Hypothalamus (tissue), 51 donors: ENCODE measurements at regions not wholly inside any gene's neighbourhood (a gene's known extent, or its start where the extent isn't known, plus 50 kb on each side); places are given as distances from the start of the nearest gene placed in this dataset.

Source experiments
- DNase-seq, 51 donors: peaks; one replicate each; lab custom pipeline; 2025; lab: John Stamatoyannopoulos, UW

- no peak for DNase-seq
Measured at GRCh38 chr16:11471548-11471947, 115.2 kb downstream of the LITAF start.

GRCh38 chr16:11472410-11472809 is 114.3 kb downstream of the LITAF start:
- DNase-seq: no peak

GRCh38 chr16:11472851-11473250 is 113.9 kb downstream of the LITAF start:
- no peak for DNase-seq

- no peak for DNase-seq
Measured at GRCh38 chr16:11473728-11474127, 113.0 kb downstream of the LITAF start.

- no peak for DNase-seq
Measured at GRCh38 chr16:11474617-11475291, 112.0 kb downstream of the LITAF start.

GRCh38 chr16:11475896-11476630 is 110.7 kb downstream of the LITAF start:
- DNase-seq: no peak

- no peak for DNase-seq
Measured at GRCh38 chr16:11476676-11477075, 110.0 kb downstream of the LITAF start.

- DNase-seq: no peak
Measured at GRCh38 chr16:11478431-11479119, 108.1 kb downstream of the LITAF start.

- no peak for DNase-seq
Measured at GRCh38 chr16:11479916-11480315, 106.8 kb downstream of the LITAF start.

- DNase-seq: no peak
Measured at GRCh38 chr16:11480634-11481033, 106.1 kb downstream of the LITAF start.

- no peak for DNase-seq
Measured at GRCh38 chr16:11481987-11482386, 104.7 kb downstream of the LITAF start.

GRCh38 chr16:11482946-11483748 is 103.6 kb downstream of the LITAF start:
- no peak for DNase-seq

GRCh38 chr16:11484691-11485258 is 101.9 kb downstream of the LITAF start:
- DNase-seq: no peak

- no peak for DNase-seq
Measured at GRCh38 chr16:11485676-11486075, 101.0 kb downstream of the LITAF start.

- no peak for DNase-seq
Measured at GRCh38 chr16:11487289-11487688, 99.4 kb downstream of the LITAF start.

GRCh38 chr16:11488304-11488703 is 98.4 kb downstream of the LITAF start:
- no peak for DNase-seq

- no peak for DNase-seq
Measured at GRCh38 chr16:11491524-11491923, 95.2 kb downstream of the LITAF start.

- DNase-seq: no peak
Measured at GRCh38 chr16:11492808-11493530, 93.8 kb downstream of the LITAF start.

- DNase-seq: no peak
Measured at GRCh38 chr16:11493531-11493929, 93.2 kb downstream of the LITAF start.

GRCh38 chr16:11494029-11494428 is 92.7 kb downstream of the LITAF start:
- no peak for DNase-seq
